ENCODE measurements at regions not wholly inside any gene's neighbourhood (a gene's known extent, or its start where the extent isn't known, plus 50 kb on each side); places are given as distances from the start of the nearest gene placed in this dataset.

GRCh38 chrX:69226459-69227158 lies 61.4 kb upstream of the PJA1 start:
- DNase-seq (ENCODE audit: low read depth), result no peak

GRCh38 chrX:69222103-69223090 lies 57.1 kb upstream of the PJA1 start:
- peak; percentile 62 for DNase-seq (ENCODE audit: low read depth)

GRCh38 chrX:69221239-69222102 lies 56.2 kb upstream of the PJA1 start:
- no peak for DNase-seq (ENCODE audit: low read depth)

- DNase-seq (ENCODE audit: low read depth), result no peak
Measured at GRCh38 chrX:69218407-69218997, 53.2 kb upstream of the PJA1 start.

- DNase-seq (ENCODE audit: low read depth), result no peak
Measured at GRCh38 chrX:69216911-69217310, 51.7 kb upstream of the PJA1 start.

- no peak for DNase-seq (ENCODE audit: low read depth)
Measured at GRCh38 chrX:69216446-69216845, 51.2 kb upstream of the PJA1 start.

GRCh38 chrX:69215161-69215875 lies 50.1 kb upstream of the PJA1 start:
- no peak for DNase-seq (ENCODE audit: low read depth)

All from stimulated activated CD8-positive, alpha-beta memory T cell treated with anti-CD3 and anti-CD28 coated beads, Interleukin-4, amount 100 ng/mL, for 24 hours (primary cell).